BLaER1 treated with 17β-estradiol and CSF1 and Interleukin-3, amounts not matched to agents 10 nM and 100 nM (cell line): ENCODE measurements at regions not wholly inside any gene's neighbourhood (a gene's known extent, or its start where the extent isn't known, plus 50 kb on each side); places are given as distances from the start of the nearest gene placed in this dataset.
"Not testable (repeated sequence)": the region's sequence is repeated elsewhere in the genome, so short reads cannot be mapped to it uniquely, and the experiment has no call there.

ENCODE experiments used
- H3K27ac ChIP-seq, 11 experiments: shearing (Covaris generic); formaldehyde crosslinking; 2 replicates each; pipeline ENCODE4 v1.8.1; 2022
- H3K27me3 ChIP-seq, 11 experiments: shearing (Covaris generic); formaldehyde crosslinking; 2 replicates each; pipeline ENCODE4 v1.8.1; 2022
- H3K36me3 ChIP-seq, 11 experiments: shearing (Covaris generic); formaldehyde crosslinking; 2 replicates each; pipeline ENCODE4 v1.8.1; 2022
- H3K4me1 ChIP-seq, 10 experiments: shearing (Covaris generic); formaldehyde crosslinking; 2 replicates each; pipeline ENCODE4 v1.8.1; 2022
- H3K4me2 ChIP-seq, 11 experiments: shearing (Covaris generic); formaldehyde crosslinking; 2 replicates each; pipeline ENCODE4 v1.8.1; 2022
- H3K4me3 ChIP-seq, 10 experiments: shearing (Covaris generic); formaldehyde crosslinking; 2 replicates each; pipeline ENCODE4 v1.8.1; 2022
- H3K9ac ChIP-seq, 11 experiments: shearing (Covaris generic); formaldehyde crosslinking; 2 replicates each; pipeline ENCODE4 v1.8.1; 2022
- H3K9me3 ChIP-seq, 11 experiments: shearing (Covaris generic); formaldehyde crosslinking; replicated peaks in 1 of 11; 2 replicates each; pipeline ENCODE4 v1.8.1; 2022
- H4K20me1 ChIP-seq, 11 experiments: shearing (Covaris generic); formaldehyde crosslinking; 2 replicates each; pipeline ENCODE4 v1.8.1; 2022
- Cebpa-rat ChIP-seq, 11 experiments: shearing (Covaris generic); IDR thresholded peaks; 2 replicates each; pipeline ENCODE4 v1.8.1; 2022

DNA sequence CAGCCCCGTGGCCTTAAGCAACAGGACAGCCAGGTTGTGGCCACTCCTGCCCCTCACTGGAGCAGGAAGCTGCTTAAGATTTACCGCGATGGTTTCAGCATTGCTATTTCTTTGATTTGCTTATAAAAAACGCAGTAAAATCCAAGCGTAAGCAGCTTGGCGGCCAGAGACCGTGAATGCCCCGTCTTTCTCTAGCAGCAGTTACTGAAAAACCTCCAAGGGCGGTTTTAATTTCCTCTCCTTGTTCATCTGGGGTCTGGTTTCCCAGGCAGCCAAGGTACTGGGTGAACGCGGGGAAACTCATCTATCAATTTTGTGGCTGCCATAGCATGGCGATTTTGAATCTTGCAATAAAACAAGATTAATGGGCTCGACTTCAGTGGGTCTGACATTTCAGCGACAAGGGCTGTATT, 130.3 kb downstream of the MINAR1 start:
- Histone ChIP-seq H3K4me1 (no peaks in the 10 kb centered on the region), H3K36me3 (no peaks in the 10 kb centered on the region), H3K4me2 (no peak overlapping the region), H3K9me3 (peaks cover 0 to 5% (median 1%) of the 10 kb centered on the region in 11 experiments; a peak in 9 of 22 replicates), H4K20me1 (no peaks in the 10 kb centered on the region), H3K9ac (no peak overlapping the region), H3K27me3 (no peaks in the 10 kb centered on the region), H3K27ac (no peak overlapping the region), H3K4me3 (no peak overlapping the region)
- TF ChIP-seq Cebpa-rat (IDR thresholded peaks at IDR 0.05), result no peak

DNA sequence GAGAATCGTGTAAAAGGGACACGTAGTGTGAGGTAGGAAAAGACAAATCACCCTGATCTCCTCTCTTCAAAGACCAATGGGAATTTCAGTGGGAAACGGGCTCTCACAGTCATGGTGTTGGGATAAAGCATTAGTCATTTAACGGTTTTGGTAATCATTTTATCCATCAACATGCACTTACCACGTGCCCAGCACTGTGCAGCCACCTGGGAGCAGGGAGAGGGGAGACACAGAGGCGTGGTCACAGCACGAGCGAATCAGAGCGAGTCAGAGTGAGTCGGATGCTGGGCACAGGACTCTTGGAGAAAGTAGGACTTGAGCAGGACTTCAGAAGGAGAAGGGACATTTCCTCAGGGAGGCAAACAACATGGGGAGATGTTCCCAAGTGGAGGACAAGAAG, 130.8 kb downstream of the MINAR1 start:
- Histone ChIP-seq H3K36me3 (no peaks in the 10 kb centered on the region), H3K27ac (no peak overlapping the region), H3K4me3 (no peak overlapping the region), H3K4me2 (no peak overlapping the region), H3K9me3 (peaks cover 3 to 10% (median 6%) of the 10 kb centered on the region in 11 experiments), H4K20me1 (no peaks in the 10 kb centered on the region), H3K27me3 (no peaks in the 10 kb centered on the region), H3K4me1 (no peaks in the 10 kb centered on the region), H3K9ac (no peak overlapping the region)
- TF ChIP-seq Cebpa-rat (IDR thresholded peaks at IDR 0.05), result no peak

DNA sequence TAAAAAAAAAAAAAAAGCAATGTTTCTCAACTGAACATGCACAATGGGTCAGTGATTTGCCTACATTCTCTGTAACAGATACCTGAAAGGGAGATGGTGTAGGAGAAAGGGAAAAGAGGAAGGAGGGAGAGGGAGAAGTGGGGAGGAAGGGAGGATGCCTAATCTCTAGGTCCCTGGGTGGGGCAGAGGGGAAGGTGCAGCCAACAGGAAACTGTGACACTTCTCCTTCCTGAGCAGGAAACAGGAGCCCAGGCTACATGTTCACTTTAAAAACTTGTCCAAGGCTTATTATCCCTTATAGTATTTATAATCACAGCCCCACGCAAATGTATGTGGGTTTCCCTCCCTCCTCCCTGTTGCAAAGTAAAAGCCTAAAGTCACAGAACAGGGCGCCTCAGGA, 137.9 kb downstream of the MINAR1 start:
- no peaks in the 10 kb centered on the region for H4K20me1 ChIP-seq
- no peak overlapping the region for H3K9ac ChIP-seq
- peak overlapping the region in 8 of 11 experiments; percentile 16 to 70 (median 44); a peak in 14 of 22 replicates for H3K4me2 ChIP-seq
- H3K36me3 ChIP-seq, result no peaks in the 10 kb centered on the region
- no peak overlapping the region for H3K4me3 ChIP-seq
- peaks cover 0 to 13% (median 7%) of the 10 kb centered on the region in 10 experiments; a peak in 11 of 20 replicates for H3K4me1 ChIP-seq
- TF ChIP-seq Cebpa-rat (IDR thresholded peaks at IDR 0.05), result no peak
- no peaks in the 10 kb centered on the region for H3K27me3 ChIP-seq
- no peak overlapping the region for H3K27ac ChIP-seq
- H3K9me3 ChIP-seq, result peaks cover 12 to 20% (median 16%) of the 10 kb centered on the region in 11 experiments

DNA sequence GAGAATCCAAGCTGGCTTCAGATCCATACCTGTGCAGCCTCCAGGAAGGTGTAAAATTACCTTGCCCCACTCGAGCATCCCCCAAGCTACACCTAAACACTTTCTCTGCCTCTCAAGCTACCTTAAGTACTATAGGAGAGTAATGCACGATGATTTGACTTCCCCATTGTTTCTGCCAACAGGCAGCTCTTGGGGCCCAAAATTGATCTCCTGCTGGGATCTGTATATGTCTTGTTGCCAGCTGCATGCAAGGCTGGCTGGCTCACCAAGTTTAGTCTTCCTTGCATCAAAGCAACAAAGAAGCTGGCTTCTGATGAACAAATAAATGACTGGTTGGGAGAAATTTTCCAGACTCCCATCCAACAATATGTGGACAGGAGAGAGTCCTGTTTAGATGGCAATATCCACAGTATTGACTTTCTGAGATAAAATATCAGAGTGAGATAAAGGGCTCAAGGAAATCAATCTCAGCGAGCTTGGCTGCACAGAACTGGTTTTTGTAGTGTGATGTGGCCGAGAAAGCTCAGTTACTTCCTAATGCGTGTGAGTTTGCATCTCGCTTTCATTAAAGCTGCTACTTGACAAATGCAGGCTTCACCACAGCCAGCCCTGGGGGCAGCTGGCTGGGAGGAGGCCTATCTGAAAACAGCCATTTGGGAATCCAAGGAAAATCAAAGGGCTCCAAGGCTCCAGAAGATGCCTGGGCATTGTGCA, 140.7 kb downstream of the MINAR1 start:
- no peaks in the 10 kb centered on the region for H3K36me3 ChIP-seq
- H3K27ac ChIP-seq, result no peak overlapping the region
- no peak overlapping the region for H3K9ac ChIP-seq
- no peaks in the 10 kb centered on the region for H4K20me1 ChIP-seq
- no peak for TF ChIP-seq Cebpa-rat (IDR thresholded peaks at IDR 0.05)
- no peak overlapping the region for H3K4me2 ChIP-seq
- H3K4me1 ChIP-seq, result peaks cover 0 to 13% (median 7%) of the 10 kb centered on the region in 10 experiments; a peak in 11 of 20 replicates
- H3K9me3 ChIP-seq, result peaks cover 7 to 13% (median 10%) of the 10 kb centered on the region in 11 experiments
- no peaks in the 10 kb centered on the region for H3K27me3 ChIP-seq
- H3K4me3 ChIP-seq, result no peak overlapping the region

DNA sequence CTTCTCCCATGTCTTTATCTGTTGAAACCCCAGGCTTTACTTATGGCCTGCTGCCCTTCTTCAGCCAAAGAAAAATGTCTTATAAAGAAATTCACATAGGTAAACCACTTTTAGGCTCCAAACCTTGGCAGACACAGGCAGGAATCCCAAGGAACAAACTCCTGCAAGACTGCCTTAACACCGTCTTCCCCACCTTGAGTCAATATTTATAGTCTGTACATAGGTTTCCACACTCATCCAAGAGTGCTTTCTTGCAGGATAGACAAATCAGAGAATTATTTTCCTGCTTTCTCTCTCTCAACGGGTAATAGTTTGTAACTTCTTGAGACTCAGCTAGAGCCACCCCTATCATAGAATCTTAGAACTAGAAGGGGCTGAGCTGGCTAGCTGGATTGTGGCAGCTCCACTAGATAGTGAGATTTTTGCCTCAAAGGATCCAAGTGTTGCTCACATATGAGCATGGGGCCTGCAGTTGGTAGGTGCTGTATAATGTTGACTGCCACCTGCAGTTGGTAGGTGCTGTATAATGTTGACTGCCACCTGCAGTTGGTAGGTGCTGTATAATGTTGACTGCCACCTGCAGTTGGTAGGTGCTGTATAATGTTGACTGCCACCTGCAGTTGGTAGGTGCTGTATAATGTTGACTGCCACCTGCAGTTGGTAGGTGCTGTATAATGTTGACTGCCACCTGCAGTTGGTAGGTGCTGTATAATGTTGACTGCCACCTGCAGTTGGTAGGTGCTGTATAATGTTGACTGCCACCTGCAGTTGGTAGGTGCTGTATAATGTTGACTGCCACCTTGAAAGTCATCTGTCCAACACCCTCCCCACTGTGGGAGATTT, 142.5 kb downstream of the MINAR1 start:
- not testable (repeated sequence) for H3K27ac ChIP-seq, H3K9me3 ChIP-seq, H3K27me3 ChIP-seq, H3K4me2 ChIP-seq, H4K20me1 ChIP-seq, H3K9ac ChIP-seq, H3K4me3 ChIP-seq, H3K36me3 ChIP-seq
- peaks cover 0 to 11% (median 7%) of the 10 kb centered on the region in 10 experiments; a peak in 11 of 20 replicates for H3K4me1 ChIP-seq

DNA sequence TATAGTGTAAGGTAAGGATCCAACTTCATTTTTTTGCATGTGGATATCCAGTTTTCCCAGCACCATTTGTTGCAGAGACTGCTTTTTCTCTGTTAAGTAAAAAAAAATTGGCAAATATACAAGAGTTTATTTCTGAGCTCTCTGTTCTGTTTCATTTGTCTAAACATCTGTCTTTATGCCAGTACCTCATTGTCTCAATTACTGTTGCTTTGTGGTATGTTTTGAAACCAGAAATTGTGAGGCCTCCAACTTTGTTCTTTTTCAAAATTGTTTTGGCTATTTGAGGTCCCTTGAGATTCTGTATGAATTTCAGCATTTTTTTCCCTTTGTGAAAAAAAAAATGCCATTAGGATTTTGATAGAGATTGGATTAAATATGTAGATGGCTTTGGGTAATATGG, 150.5 kb downstream of the MINAR1 start:
- Histone ChIP-seq H3K4me3 (no peak overlapping the region), H3K27me3 (no peaks in the 10 kb centered on the region; a peak in 1 of 22 replicates), H4K20me1 (no peaks in the 10 kb centered on the region), H3K4me2 (no peak overlapping the region), H3K27ac (no peak overlapping the region), H3K9ac (no peak overlapping the region), H3K4me1 (peaks cover 0 to 16% (median 10%) of the 10 kb centered on the region in 10 experiments; a peak in 12 of 20 replicates), H3K36me3 (no peaks in the 10 kb centered on the region), H3K9me3 (peaks cover 0 to 9% (median 0%) of the 10 kb centered on the region in 11 experiments; a peak in 3 of 22 replicates)
- no peak for TF ChIP-seq Cebpa-rat (IDR thresholded peaks at IDR 0.05)

DNA sequence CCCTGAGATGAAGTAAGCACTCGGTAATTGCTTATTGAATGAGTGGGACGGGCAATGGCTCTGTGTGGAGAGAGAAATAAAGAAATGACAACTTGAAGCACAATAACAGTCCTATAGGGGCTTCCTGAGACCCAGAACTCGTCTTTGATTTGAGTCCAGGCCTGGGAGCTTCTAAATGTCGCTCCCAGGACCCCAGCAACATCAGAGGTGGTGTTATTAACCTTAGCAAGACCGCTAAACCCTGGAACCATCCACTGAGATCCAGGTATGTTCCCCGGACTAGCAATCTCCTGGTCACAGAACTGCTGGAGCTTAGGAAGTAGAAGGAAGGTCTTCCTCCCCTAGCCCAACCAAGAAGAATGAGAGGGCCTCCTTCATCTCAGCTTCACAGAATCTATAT, 160.0 kb downstream of the MINAR1 start:
- H3K27ac ChIP-seq, result no peak overlapping the region
- H4K20me1 ChIP-seq, result no peaks in the 10 kb centered on the region
- no peak overlapping the region for H3K4me2 ChIP-seq
- H3K4me1 ChIP-seq, result no peaks in the 10 kb centered on the region
- H3K9ac ChIP-seq, result no peak overlapping the region
- TF ChIP-seq Cebpa-rat (IDR thresholded peaks at IDR 0.05), result no peak
- H3K9me3 ChIP-seq, result no peaks in the 10 kb centered on the region
- no peaks in the 10 kb centered on the region for H3K36me3 ChIP-seq
- H3K4me3 ChIP-seq, result no peak overlapping the region
- H3K27me3 ChIP-seq, result no peaks in the 10 kb centered on the region; a peak in 1 of 22 replicates

DNA sequence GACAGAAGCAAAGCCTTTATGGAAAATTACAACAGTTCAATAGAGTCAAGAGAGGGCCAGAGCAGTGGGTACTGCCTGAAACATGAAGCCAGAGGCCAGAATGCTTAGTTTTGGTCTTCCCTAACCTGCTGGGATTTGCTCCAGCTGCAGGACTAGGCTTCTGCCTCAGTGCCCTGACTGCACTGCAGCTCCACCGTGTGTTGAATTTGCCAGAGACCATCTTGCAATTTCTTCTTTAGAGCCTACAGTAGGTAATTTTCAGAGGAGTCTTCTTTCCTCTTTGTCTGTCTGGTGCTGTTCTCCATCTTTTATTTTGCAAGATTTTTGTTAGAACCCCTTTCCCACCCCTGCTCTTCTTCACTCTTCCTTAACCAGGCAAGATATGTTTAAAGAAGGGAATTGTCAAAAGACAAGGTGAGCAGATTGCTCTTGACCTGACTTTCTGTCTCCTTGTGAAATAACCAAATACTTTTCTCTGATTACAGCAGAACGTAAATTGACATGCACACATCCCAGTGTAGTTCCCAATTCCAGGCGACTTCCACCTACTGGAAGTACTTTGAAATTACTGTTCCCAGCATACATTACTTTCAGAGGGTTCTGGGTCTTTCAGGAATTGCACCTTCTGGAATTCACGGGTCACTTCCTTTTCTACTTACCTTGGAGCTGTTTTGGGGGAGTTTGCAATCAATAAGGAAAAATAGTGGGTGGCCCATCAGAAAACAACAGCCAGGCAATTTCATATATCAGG, 161.2 kb downstream of the MINAR1 start:
- no peaks in the 10 kb centered on the region for H3K36me3 ChIP-seq

DNA sequence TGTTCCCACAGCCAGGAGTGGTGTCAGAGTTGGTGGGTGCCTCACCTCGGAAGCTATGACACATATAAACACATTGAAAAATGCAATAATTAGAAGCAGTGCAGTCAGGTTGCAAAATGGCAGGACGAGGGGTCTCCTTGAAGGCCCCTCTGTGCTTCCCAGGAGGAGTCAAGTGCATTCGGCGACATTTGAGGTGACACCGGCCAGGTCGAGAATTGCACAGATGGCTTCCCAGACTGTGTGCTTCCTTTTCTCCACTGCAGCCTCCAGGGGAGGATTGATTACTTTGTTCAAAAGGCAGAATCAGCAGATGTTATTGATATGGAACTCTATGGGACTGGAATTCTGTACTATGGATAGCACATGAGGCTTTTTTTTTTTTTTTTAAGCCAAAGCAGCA, 163.2 kb downstream of the MINAR1 start:
- H3K4me3 ChIP-seq, result no peak overlapping the region
- H3K27ac ChIP-seq, result no peak overlapping the region
- TF ChIP-seq Cebpa-rat (IDR thresholded peaks at IDR 0.05), result no peak
- no peaks in the 10 kb centered on the region for H3K4me1 ChIP-seq
- H4K20me1 ChIP-seq, result no peaks in the 10 kb centered on the region
- no peak overlapping the region for H3K4me2 ChIP-seq
- H3K9me3 ChIP-seq, result no peaks in the 10 kb centered on the region
- H3K9ac ChIP-seq, result no peak overlapping the region
- no peaks in the 10 kb centered on the region for H3K27me3 ChIP-seq
- H3K36me3 ChIP-seq, result no peaks in the 10 kb centered on the region

More for the DNA sequence above, 161.2 kb downstream of the MINAR1 start:
- H4K20me1 ChIP-seq, result no peaks in the 10 kb centered on the region
- no peak overlapping the region for H3K9ac ChIP-seq
- H3K27me3 ChIP-seq, result no peaks in the 10 kb centered on the region
- TF ChIP-seq Cebpa-rat (IDR thresholded peaks at IDR 0.05), result no peak
- H3K27ac ChIP-seq, result no peak overlapping the region
- H3K9me3 ChIP-seq, result no peaks in the 10 kb centered on the region
- H3K4me1 ChIP-seq, result no peaks in the 10 kb centered on the region
- no peak overlapping the region for H3K4me3 ChIP-seq
- H3K4me2 ChIP-seq, result no peak overlapping the region
